H1 (cell line): ENCODE measurements at regions not wholly inside any gene's neighbourhood (a gene's known extent, or its start where the extent isn't known, plus 50 kb on each side); places are given as distances from the start of the nearest gene placed in this dataset.

Experiments used
- CTCF ChIP-seq, 3 experiments: IDR thresholded peaks; 1 replicate in 2 of 3; 2 replicates in 1 of 3; pipeline versions ENCODE4 v1.5.1 to v1.6.1; 2011; ENCODE audit warnings: low read length in 3 of 3, mild to moderate bottlenecking in 3 of 3, inconsistent platforms in 2 of 3, low read depth in 1 of 3, moderate library complexity in 1 of 3; ENCODE audit not compliant: insufficient read depth in 1 of 3; ENCODE audit errors: control extremely low read depth in 1 of 3
- JUND ChIP-seq: IDR thresholded peaks from 2 replicates; pipeline ENCODE4 v1.6.1; 2011; ENCODE audit warnings: mild to moderate bottlenecking, improper control_type of control experiment, low read length
- ZNF274 ChIP-seq: IDR thresholded peaks from 2 replicates; pipeline ENCODE4 v1.7.0; 2012; ENCODE audit warnings: low read length, borderline replicate concordance; ENCODE audit errors: extremely low read depth
- TF ChIP-seq, protein P1 (sequence below): fragments of 300-600 bp; sonication (generic); IDR thresholded peaks from 2 replicates; pipeline ENCODE4 v1.7.1; 2012; ENCODE audit warnings: low read length, moderate library complexity, mild to moderate bottlenecking, inconsistent platforms; ENCODE audit not compliant: insufficient replicate concordance

DNA sequence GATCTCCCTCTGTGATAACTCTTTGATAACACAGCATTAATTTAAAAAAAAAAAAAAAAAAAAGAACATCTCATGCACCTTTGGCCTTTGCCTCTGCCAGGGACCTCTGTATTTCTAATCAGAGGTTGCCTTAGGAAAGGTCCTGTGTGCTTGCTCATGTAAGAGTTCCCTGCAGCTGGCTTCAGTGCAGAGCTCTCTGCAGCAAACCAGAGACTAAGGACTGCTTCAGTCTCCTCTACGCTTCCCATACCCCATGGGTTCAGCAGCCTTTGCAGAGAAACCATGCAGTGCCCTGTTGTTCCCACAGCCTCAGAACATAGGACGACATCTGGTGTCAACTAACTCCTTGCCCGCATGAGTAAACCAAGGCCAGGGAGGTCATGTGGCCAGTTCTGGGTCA, 236.6 kb upstream of the KLHL29 start (continued):
- TF ChIP-seq ZNF274 (no peak), CTCF (IDR thresholded peaks at IDR 0.05; ENCODE audit: control extremely low read depth in 1 of 3, insufficient read depth in 1 of 3, low read depth in 1 of 3, low read length in 3 of 3) (no peak), JUND (no peak)
- TF ChIP-seq, protein P1, sequence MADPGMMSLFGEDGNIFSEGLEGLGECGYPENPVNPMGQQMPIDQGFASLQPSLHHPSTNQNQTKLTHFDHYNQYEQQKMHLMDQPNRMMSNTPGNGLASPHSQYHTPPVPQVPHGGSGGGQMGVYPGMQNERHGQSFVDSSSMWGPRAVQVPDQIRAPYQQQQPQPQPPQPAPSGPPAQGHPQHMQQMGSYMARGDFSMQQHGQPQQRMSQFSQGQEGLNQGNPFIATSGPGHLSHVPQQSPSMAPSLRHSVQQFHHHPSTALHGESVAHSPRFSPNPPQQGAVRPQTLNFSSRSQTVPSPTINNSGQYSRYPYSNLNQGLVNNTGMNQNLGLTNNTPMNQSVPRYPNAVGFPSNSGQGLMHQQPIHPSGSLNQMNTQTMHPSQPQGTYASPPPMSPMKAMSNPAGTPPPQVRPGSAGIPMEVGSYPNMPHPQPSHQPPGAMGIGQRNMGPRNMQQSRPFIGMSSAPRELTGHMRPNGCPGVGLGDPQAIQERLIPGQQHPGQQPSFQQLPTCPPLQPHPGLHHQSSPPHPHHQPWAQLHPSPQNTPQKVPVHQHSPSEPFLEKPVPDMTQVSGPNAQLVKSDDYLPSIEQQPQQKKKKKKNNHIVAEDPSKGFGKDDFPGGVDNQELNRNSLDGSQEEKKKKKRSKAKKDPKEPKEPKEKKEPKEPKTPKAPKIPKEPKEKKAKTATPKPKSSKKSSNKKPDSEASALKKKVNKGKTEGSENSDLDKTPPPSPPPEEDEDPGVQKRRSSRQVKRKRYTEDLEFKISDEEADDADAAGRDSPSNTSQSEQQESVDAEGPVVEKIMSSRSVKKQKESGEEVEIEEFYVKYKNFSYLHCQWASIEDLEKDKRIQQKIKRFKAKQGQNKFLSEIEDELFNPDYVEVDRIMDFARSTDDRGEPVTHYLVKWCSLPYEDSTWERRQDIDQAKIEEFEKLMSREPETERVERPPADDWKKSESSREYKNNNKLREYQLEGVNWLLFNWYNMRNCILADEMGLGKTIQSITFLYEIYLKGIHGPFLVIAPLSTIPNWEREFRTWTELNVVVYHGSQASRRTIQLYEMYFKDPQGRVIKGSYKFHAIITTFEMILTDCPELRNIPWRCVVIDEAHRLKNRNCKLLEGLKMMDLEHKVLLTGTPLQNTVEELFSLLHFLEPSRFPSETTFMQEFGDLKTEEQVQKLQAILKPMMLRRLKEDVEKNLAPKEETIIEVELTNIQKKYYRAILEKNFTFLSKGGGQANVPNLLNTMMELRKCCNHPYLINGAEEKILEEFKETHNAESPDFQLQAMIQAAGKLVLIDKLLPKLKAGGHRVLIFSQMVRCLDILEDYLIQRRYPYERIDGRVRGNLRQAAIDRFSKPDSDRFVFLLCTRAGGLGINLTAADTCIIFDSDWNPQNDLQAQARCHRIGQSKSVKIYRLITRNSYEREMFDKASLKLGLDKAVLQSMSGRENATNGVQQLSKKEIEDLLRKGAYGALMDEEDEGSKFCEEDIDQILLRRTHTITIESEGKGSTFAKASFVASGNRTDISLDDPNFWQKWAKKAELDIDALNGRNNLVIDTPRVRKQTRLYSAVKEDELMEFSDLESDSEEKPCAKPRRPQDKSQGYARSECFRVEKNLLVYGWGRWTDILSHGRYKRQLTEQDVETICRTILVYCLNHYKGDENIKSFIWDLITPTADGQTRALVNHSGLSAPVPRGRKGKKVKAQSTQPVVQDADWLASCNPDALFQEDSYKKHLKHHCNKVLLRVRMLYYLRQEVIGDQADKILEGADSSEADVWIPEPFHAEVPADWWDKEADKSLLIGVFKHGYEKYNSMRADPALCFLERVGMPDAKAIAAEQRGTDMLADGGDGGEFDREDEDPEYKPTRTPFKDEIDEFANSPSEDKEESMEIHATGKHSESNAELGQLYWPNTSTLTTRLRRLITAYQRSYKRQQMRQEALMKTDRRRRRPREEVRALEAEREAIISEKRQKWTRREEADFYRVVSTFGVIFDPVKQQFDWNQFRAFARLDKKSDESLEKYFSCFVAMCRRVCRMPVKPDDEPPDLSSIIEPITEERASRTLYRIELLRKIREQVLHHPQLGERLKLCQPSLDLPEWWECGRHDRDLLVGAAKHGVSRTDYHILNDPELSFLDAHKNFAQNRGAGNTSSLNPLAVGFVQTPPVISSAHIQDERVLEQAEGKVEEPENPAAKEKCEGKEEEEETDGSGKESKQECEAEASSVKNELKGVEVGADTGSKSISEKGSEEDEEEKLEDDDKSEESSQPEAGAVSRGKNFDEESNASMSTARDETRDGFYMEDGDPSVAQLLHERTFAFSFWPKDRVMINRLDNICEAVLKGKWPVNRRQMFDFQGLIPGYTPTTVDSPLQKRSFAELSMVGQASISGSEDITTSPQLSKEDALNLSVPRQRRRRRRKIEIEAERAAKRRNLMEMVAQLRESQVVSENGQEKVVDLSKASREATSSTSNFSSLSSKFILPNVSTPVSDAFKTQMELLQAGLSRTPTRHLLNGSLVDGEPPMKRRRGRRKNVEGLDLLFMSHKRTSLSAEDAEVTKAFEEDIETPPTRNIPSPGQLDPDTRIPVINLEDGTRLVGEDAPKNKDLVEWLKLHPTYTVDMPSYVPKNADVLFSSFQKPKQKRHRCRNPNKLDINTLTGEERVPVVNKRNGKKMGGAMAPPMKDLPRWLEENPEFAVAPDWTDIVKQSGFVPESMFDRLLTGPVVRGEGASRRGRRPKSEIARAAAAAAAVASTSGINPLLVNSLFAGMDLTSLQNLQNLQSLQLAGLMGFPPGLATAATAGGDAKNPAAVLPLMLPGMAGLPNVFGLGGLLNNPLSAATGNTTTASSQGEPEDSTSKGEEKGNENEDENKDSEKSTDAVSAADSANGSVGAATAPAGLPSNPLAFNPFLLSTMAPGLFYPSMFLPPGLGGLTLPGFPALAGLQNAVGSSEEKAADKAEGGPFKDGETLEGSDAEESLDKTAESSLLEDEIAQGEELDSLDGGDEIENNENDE, result no peak
- TF ChIP-seq, all 59 proteins: peak for 0
